ENCODE measurements at regions not wholly inside any gene's neighbourhood (a gene's known extent, or its start where the extent isn't known, plus 50 kb on each side); places are given as distances from the start of the nearest gene placed in this dataset.

- no peak for ATAC-seq
- intact Hi-C loops (cut with DNase I): no loop called here
- H3K36me3 ChIP-seq (ENCODE audit: insufficient read depth in 1 of 2, low read depth in 1 of 2): no peaks in the 10 kb centered on the region
- no peaks in the 10 kb centered on the region for H3K27me3 ChIP-seq (ENCODE audit: insufficient read depth in 3 of 3, low read length in 2 of 3)
- no peak for TF ChIP-seq CTCF (IDR thresholded peaks at IDR 0.05)
- WGBS, 3 donors: 49 to 84% (median 50%) methylated on average over 2 of the region's 2 CpGs
- no peaks in the 10 kb centered on the region for H3K4me1 ChIP-seq
- DNase-seq: no peak
- H3K4me3 ChIP-seq: no peak overlapping the region
- no peak overlapping the region for H3K27ac ChIP-seq
- no peaks in the 10 kb centered on the region for H3K9me3 ChIP-seq
Measured at GRCh38 chr3:105259496-105259895, 107.2 kb upstream of the ALCAM start.

GRCh38 chr3:105260385-105260784, 106.3 kb upstream of the ALCAM start:
- no peak for DNase-seq
- no peaks in the 10 kb centered on the region for H3K27me3 ChIP-seq (ENCODE audit: insufficient read depth in 3 of 3, low read length in 2 of 3)
- TF ChIP-seq CTCF (IDR thresholded peaks at IDR 0.05): no peak
- no peaks in the 10 kb centered on the region for H3K9me3 ChIP-seq
- no peak for ATAC-seq
- no peak overlapping the region for H3K4me3 ChIP-seq
- H3K4me1 ChIP-seq: no peaks in the 10 kb centered on the region
- no peak overlapping the region for H3K27ac ChIP-seq
- no peaks in the 10 kb centered on the region for H3K36me3 ChIP-seq (ENCODE audit: insufficient read depth in 1 of 2, low read depth in 1 of 2)
- intact Hi-C loops (cut with DNase I): no loop called here
- WGBS, 3 donors: 56 to 75% (median 69%) methylated on average over 4 of the region's 4 CpGs

- no peaks in the 10 kb centered on the region for H3K4me1 ChIP-seq
- H3K27me3 ChIP-seq (ENCODE audit: insufficient read depth in 3 of 3, low read length in 2 of 3): no peaks in the 10 kb centered on the region
- ATAC-seq (no peak), DNase-seq (no peak)
- no peak overlapping the region for H3K27ac ChIP-seq
- intact Hi-C loops (cut with DNase I): no loop called here
- TF ChIP-seq CTCF (IDR thresholded peaks at IDR 0.05): no peak
- no peak overlapping the region for H3K4me3 ChIP-seq
- no peaks in the 10 kb centered on the region for H3K36me3 ChIP-seq (ENCODE audit: insufficient read depth in 1 of 2, low read depth in 1 of 2)
- H3K9me3 ChIP-seq: no peaks in the 10 kb centered on the region
Measured at GRCh38 chr3:105274536-105274935, 92.2 kb upstream of the ALCAM start.

GRCh38 chr3:105274958-105275357, 91.8 kb upstream of the ALCAM start:
- intact Hi-C loops (cut with DNase I): no loop called here
- DNase-seq (no peak), ATAC-seq (no peak)
- TF ChIP-seq CTCF (IDR thresholded peaks at IDR 0.05): no peak
- Histone ChIP-seq H3K9me3 (no peaks in the 10 kb centered on the region), H3K27me3 (ENCODE audit: insufficient read depth in 3 of 3, low read length in 2 of 3) (no peaks in the 10 kb centered on the region), H3K36me3 (ENCODE audit: insufficient read depth in 1 of 2, low read depth in 1 of 2) (no peaks in the 10 kb centered on the region), H3K4me1 (no peaks in the 10 kb centered on the region), H3K27ac (no peak overlapping the region), H3K4me3 (no peak overlapping the region)

GRCh38 chr3:105277656-105278055, 89.1 kb upstream of the ALCAM start:
- no peak for DNase-seq
- 44 to 49% (median 49%) methylated on average over 3 of the region's 3 CpGs for WGBS, 3 donors
- no peak for TF ChIP-seq CTCF (IDR thresholded peaks at IDR 0.05)
- Histone ChIP-seq H3K27ac (no peak overlapping the region), H3K9me3 (no peaks in the 10 kb centered on the region), H3K4me3 (no peak overlapping the region), H3K36me3 (ENCODE audit: insufficient read depth in 1 of 2, low read depth in 1 of 2) (no peaks in the 10 kb centered on the region), H3K4me1 (no peaks in the 10 kb centered on the region), H3K27me3 (ENCODE audit: insufficient read depth in 3 of 3, low read length in 2 of 3) (no peaks in the 10 kb centered on the region)
- intact Hi-C loops (cut with DNase I): no loop called here
- ATAC-seq: no peak

All from psoas muscle (tissue), 7 donors.